Liver (tissue), 8 donors: ENCODE measurements at regions not wholly inside any gene's neighbourhood (a gene's known extent, or its start where the extent isn't known, plus 50 kb on each side); places are given as distances from the start of the nearest gene placed in this dataset.

Source experiments
- DNase-seq: peaks from one replicate; pipeline ENCODE4 v3.0.0-alpha.2; 2017; ENCODE audit warnings: low spot score
- H3K27ac ChIP-seq, 2 donors: one replicate each; pipeline ENCODE4 v1.7.0; 2013; ENCODE audit warnings: inconsistent platforms in 2 of 2, low read length in 2 of 2, control low read depth in 1 of 2, low read depth in 1 of 2, mild to moderate bottlenecking in 1 of 2
- H3K27me3 ChIP-seq, 4 donors: one replicate each; pipeline versions ENCODE4 v1.6.1 to v1.7.0; 2013; ENCODE audit warnings: low read length in 3 of 4, inconsistent platforms in 1 of 4, mild to moderate bottlenecking in 1 of 4, moderate library complexity in 1 of 4; ENCODE audit not compliant: control insufficient read depth in 4 of 4, insufficient read depth in 4 of 4
- H3K36me3 ChIP-seq, 4 donors: one replicate each; pipeline versions ENCODE4 v1.6.1 to v1.7.0; 2013; ENCODE audit warnings: low read length in 3 of 4, mild to moderate bottlenecking in 3 of 4, low read depth in 1 of 4, moderate library complexity in 1 of 4; ENCODE audit not compliant: control insufficient read depth in 4 of 4, insufficient read depth in 3 of 4
- H3K4me1 ChIP-seq, 4 donors: one replicate each; pipeline versions ENCODE4 v1.6.1 to v1.7.0; 2013; ENCODE audit warnings: low read length in 3 of 4, mild to moderate bottlenecking in 3 of 4, moderate library complexity in 1 of 4; ENCODE audit not compliant: control insufficient read depth in 4 of 4, insufficient read depth in 4 of 4
- H3K4me3 ChIP-seq, 3 donors: one replicate each; pipeline versions ENCODE4 v1.6.1 to v1.7.0; 2013; ENCODE audit warnings: low read length in 3 of 3, control low read depth in 1 of 3, low read depth in 1 of 3, mild to moderate bottlenecking in 1 of 3
- H3K9ac ChIP-seq, 2 donors: one replicate each; pipeline ENCODE4 v1.7.0; 2013; ENCODE audit warnings: low read length in 2 of 2, mild to moderate bottlenecking in 2 of 2, moderate library complexity in 2 of 2, control low read depth in 1 of 2, low read depth in 1 of 2
- H3K9me3 ChIP-seq, 4 donors: one replicate each; pipeline versions ENCODE4 v1.6.1 to v1.7.0; 2013; ENCODE audit warnings: low read length in 3 of 4; ENCODE audit not compliant: control insufficient read depth in 4 of 4
- ATF3 ChIP-seq: IDR thresholded peaks from 2 replicates; pipeline ENCODE4 v1.6.1; 2016; ENCODE audit warnings: antibody characterized with exemption
- EGR1 ChIP-seq, 2 donors: IDR thresholded peaks; 2 replicates each; pipeline ENCODE4 v1.6.1; 2016 to 2018; ENCODE audit warnings: antibody characterized with exemption in 2 of 2, low read depth in 2 of 2
- FOXA1 ChIP-seq: IDR thresholded peaks from 2 replicates; pipeline ENCODE4 v1.6.1; 2016; ENCODE audit warnings: antibody characterized with exemption
- FOXA2 ChIP-seq: IDR thresholded peaks from 2 replicates; pipeline ENCODE4 v1.6.1; 2016; ENCODE audit warnings: antibody characterized with exemption
- GABPA ChIP-seq, 2 donors: IDR thresholded peaks in 1 of 2; conservative IDR thresholded peaks in 1 of 2; 2 replicates each; pipeline ENCODE4 v1.6.1; 2016; ENCODE audit warnings: antibody characterized with exemption in 2 of 2, mild to moderate bottlenecking in 1 of 2, moderate library complexity in 1 of 2
- HNF4A ChIP-seq, 2 donors: conservative IDR thresholded peaks; 2 replicates each; pipeline ENCODE4 v1.6.1; 2016; ENCODE audit warnings: antibody characterized with exemption in 2 of 2, mild to moderate bottlenecking in 2 of 2
- HNF4G ChIP-seq: IDR thresholded peaks from 2 replicates; pipeline ENCODE4 v1.6.1; 2016; ENCODE audit warnings: antibody characterized with exemption
- JUND ChIP-seq, 2 donors: IDR thresholded peaks; 2 replicates each; pipeline ENCODE4 v1.6.1; 2016; ENCODE audit warnings: antibody characterized with exemption in 2 of 2
- NR2F2 ChIP-seq: IDR thresholded peaks from 2 replicates; pipeline ENCODE4 v1.6.1; 2016; ENCODE audit warnings: antibody characterized with exemption
- RAD21 ChIP-seq, 2 donors: IDR thresholded peaks; 2 replicates each; pipeline ENCODE4 v1.6.1; 2016; ENCODE audit warnings: antibody characterized with exemption in 2 of 2, mild to moderate bottlenecking in 2 of 2
- RXRA ChIP-seq, 2 donors: IDR thresholded peaks; 2 replicates each; pipeline ENCODE4 v1.6.1; 2017 to 2018; ENCODE audit warnings: antibody characterized with exemption in 2 of 2, mild to moderate bottlenecking in 1 of 2
- SP1 ChIP-seq: IDR thresholded peaks from 2 replicates; pipeline ENCODE4 v1.6.1; 2018; ENCODE audit warnings: antibody characterized with exemption, mild to moderate bottlenecking
- TAF1 ChIP-seq: conservative IDR thresholded peaks from 2 replicates; pipeline ENCODE4 v1.6.1; 2016; ENCODE audit warnings: antibody characterized with exemption, mild to moderate bottlenecking
- YY1 ChIP-seq: IDR thresholded peaks from 2 replicates; pipeline ENCODE4 v1.6.1; 2016; ENCODE audit warnings: antibody characterized with exemption, mild to moderate bottlenecking
- WGBS: extraction: QIAGEN DNeasy Blood & Tissue Kit; methylation state at CpG from one replicate; pipeline ENCODE4 v1.1.7; 2013; 5-methylcytosine and 5-hydroxymethylcytosine counted together
- TF ChIP-seq, protein P1 (sequence below): fragments of 150-350 bp; IDR thresholded peaks from 2 replicates; pipeline ENCODE4 v1.5.1; 2017; ENCODE audit warnings: improper control_type of control experiment, low read depth, low read length; ENCODE audit not compliant: missing input control
- TF ChIP-seq, protein P2 (sequence below): IDR thresholded peaks from 2 replicates; pipeline ENCODE4 v1.6.1; 2016; ENCODE audit warnings: antibody characterized with exemption
- TF ChIP-seq, protein P3 (sequence below): IDR thresholded peaks from 2 replicates; pipeline ENCODE4 v1.6.1; 2016; ENCODE audit warnings: antibody characterized with exemption, mild to moderate bottlenecking
- donor health status: healthy.
- donor health status: healthy.
- donor health status: healthy.
- donor health status: healthy.
- donor health status: healthy.

- TF ChIP-seq, protein P1, sequence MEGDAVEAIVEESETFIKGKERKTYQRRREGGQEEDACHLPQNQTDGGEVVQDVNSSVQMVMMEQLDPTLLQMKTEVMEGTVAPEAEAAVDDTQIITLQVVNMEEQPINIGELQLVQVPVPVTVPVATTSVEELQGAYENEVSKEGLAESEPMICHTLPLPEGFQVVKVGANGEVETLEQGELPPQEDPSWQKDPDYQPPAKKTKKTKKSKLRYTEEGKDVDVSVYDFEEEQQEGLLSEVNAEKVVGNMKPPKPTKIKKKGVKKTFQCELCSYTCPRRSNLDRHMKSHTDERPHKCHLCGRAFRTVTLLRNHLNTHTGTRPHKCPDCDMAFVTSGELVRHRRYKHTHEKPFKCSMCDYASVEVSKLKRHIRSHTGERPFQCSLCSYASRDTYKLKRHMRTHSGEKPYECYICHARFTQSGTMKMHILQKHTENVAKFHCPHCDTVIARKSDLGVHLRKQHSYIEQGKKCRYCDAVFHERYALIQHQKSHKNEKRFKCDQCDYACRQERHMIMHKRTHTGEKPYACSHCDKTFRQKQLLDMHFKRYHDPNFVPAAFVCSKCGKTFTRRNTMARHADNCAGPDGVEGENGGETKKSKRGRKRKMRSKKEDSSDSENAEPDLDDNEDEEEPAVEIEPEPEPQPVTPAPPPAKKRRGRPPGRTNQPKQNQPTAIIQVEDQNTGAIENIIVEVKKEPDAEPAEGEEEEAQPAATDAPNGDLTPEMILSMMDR: no peak
- no peak for TF ChIP-seq ATF3
Measured at GRCh38 chr12:128019996-128020544, 246.9 kb upstream of the TMEM132C start (continued).

- peaks cover 0 to 2% (median 0%) of the 10 kb centered on the region in 4 donors for H3K27me3 ChIP-seq
- no peaks in the 10 kb centered on the region for H3K9me3 ChIP-seq
- no peak for TF ChIP-seq FOXA1
- no peak for TF ChIP-seq NR2F2
- TF ChIP-seq, protein P2, sequence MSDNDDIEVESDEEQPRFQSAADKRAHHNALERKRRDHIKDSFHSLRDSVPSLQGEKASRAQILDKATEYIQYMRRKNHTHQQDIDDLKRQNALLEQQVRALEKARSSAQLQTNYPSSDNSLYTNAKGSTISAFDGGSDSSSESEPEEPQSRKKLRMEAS: no peak
- TF ChIP-seq ATF3: no peak
- no peak for TF ChIP-seq RXRA (IDR thresholded peaks at IDR 0.05)
- TF ChIP-seq, protein P1: no peak
- no peak overlapping the region for H3K4me3 ChIP-seq
- 20% methylated on average over 2 of the region's 2 CpGs for WGBS
- no peak overlapping the region for H3K9ac ChIP-seq
- H3K27ac ChIP-seq: no peak overlapping the region
- no peak for DNase-seq
- H3K36me3 ChIP-seq: no peaks in the 10 kb centered on the region
- H3K4me1 ChIP-seq: no peaks in the 10 kb centered on the region
Measured at GRCh38 chr12:128021561-128021960, 245.4 kb upstream of the TMEM132C start.

DNA sequence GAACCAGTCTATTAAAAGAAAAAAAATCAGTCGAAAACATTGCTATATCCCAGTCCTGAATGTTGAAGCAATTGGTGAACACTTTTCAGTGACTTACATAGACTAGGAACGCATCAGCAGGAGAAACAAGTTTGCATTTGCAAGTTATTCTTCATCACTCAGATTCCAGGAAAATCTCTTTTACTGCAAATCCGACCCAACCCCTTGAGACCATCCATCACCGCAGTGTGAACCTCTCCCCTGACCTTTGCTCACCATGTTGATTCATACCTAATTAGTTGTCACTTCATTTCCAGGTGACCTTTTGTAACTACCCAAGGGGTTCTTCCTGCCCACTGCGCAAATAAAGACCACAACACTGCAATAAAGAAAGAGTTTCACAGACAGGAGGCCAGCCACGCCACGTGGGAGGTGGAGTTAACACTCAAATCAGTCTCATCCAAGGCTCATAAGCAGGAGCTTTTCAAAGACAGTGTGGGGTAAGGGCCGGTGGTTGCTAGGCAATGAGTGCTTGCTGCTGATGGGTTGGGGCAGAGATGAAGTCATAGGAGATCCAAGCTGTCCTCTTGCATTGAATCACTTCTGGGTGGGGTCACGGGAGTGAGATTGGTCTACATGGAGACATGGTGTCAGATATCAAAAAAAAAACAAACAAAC lies 241.3 kb upstream of the TMEM132C start:
- Histone ChIP-seq H3K4me3 (no peak overlapping the region), H3K4me1 (no peaks in the 10 kb centered on the region), H3K9me3 (no peaks in the 10 kb centered on the region), H3K36me3 (no peaks in the 10 kb centered on the region), H3K9ac (no peak overlapping the region), H3K27me3 (no peaks in the 10 kb centered on the region), H3K27ac (no peak overlapping the region)
- 58% methylated on average over 9 of the region's 9 CpGs for WGBS
- no peak for DNase-seq
- TF ChIP-seq JUND (IDR thresholded peaks at IDR 0.05): no peak
- TF ChIP-seq, protein P2: no peak
- no peak for TF ChIP-seq RXRA (IDR thresholded peaks at IDR 0.05)
- TF ChIP-seq HNF4G: no peak
- TF ChIP-seq EGR1 (IDR thresholded peaks at IDR 0.05; ENCODE audit: low read depth in 2 of 2): no peak
- TF ChIP-seq SP1: no peak
- TF ChIP-seq TAF1: no peak
- TF ChIP-seq, protein P3, sequence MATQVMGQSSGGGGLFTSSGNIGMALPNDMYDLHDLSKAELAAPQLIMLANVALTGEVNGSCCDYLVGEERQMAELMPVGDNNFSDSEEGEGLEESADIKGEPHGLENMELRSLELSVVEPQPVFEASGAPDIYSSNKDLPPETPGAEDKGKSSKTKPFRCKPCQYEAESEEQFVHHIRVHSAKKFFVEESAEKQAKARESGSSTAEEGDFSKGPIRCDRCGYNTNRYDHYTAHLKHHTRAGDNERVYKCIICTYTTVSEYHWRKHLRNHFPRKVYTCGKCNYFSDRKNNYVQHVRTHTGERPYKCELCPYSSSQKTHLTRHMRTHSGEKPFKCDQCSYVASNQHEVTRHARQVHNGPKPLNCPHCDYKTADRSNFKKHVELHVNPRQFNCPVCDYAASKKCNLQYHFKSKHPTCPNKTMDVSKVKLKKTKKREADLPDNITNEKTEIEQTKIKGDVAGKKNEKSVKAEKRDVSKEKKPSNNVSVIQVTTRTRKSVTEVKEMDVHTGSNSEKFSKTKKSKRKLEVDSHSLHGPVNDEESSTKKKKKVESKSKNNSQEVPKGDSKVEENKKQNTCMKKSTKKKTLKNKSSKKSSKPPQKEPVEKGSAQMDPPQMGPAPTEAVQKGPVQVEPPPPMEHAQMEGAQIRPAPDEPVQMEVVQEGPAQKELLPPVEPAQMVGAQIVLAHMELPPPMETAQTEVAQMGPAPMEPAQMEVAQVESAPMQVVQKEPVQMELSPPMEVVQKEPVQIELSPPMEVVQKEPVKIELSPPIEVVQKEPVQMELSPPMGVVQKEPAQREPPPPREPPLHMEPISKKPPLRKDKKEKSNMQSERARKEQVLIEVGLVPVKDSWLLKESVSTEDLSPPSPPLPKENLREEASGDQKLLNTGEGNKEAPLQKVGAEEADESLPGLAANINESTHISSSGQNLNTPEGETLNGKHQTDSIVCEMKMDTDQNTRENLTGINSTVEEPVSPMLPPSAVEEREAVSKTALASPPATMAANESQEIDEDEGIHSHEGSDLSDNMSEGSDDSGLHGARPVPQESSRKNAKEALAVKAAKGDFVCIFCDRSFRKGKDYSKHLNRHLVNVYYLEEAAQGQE: no peak
- no peak for TF ChIP-seq ATF3
- TF ChIP-seq FOXA1: no peak
- TF ChIP-seq HNF4A (conservative IDR thresholded peaks at IDR 0.05): no peak
- no peak for TF ChIP-seq FOXA2
- no peak for TF ChIP-seq YY1
- TF ChIP-seq GABPA (IDR thresholded peaks at IDR 0.05 in 1 of 2, conservative IDR thresholded peaks at IDR 0.05 in 1 of 2): no peak
- TF ChIP-seq, protein P1: no peak
- no peak for TF ChIP-seq RAD21 (IDR thresholded peaks at IDR 0.05)
- no peak for TF ChIP-seq NR2F2
